GM21390 (cell line): ENCODE measurements at regions not wholly inside any gene's neighbourhood (a gene's known extent, or its start where the extent isn't known, plus 50 kb on each side); places are given as distances from the start of the nearest gene placed in this dataset.
A peak's percentile ranks its signal among the peaks of the same experiment; 100 is the strongest.

Source experiments
- ATAC-seq: cut with Tn5 transposase; IDR thresholded peaks from one replicate; pipeline ENCODE4 v1.9.1; 2021; ENCODE audit not compliant: unreplicated experiment

DNA sequence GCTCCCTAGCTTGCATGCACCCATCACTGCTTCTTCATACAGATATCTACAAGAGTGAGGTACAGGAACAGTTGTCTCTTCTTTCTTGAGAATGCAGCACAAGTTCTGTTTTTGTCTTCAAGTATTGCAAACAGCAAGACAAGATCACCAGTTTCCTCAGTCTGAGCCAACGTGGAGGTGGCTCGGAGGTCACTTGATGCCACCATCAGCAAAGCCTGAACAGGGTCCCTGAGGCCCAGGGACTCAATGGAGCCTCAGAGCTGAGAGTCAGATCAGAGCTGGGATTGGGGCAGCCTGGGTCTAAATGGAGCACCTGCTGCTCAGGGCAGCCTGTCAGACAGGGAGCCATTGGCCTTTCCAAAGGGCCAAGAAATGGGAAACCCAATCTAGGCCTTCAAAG is 290.7 kb upstream of the ID2 start:
- ATAC-seq, result no peak

DNA sequence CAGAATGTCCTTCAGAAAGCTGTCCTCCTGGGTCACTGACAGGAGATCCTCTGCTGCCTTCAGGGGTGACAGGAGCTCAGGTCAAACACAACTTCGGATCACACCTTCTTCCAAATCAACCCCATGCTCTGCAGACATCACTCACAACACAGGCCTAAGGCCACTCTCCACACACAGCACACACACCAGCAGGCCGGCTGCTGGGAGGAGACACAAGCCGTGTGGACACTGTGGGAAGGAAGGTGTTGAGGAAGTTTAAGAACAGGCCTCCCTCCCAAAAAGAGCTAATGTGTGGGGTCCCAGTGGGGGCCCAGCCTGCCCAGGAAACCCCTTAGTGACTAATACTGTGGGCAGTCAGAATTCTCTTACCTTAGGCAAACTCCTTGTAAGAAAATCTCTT is 290.3 kb upstream of the ID2 start:
- no peak for ATAC-seq

DNA sequence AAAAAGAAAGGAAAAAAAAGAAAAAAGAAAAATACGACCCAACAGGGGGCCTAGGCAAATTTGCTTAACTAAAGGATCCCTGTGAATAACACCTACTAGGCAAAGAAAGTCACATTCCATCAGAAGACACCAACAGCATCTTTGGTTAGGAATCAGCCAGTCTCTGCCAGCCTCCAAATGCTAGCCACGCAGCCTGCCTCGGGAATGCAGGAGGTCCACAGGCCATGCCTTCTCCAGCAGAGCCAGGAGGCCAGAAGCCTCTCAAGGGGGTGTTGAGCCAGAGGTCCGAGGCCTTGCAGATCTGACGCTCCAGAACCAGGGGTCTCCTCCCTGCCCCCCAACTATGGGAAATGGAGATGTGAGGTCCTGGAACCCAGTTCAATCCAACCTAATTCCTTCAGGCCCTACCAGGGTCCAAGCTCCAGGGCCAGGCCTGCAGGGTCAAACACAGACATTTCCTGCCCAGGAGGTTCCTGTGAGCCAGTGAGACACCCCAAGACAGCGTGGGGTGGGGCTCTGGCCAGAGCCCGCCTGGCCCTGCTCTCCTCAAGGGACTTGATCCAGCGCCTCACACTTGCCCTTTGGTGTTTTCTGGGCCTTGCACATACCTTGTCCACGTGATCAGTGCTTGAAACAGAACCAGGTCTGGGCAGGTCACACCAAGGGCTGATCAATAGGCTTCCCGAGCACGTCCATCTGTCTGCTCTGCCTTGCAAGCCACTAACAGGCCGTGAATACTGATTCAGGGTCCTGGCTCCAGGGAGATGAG is 289.6 kb upstream of the ID2 start:
- ATAC-seq, result no peak

DNA sequence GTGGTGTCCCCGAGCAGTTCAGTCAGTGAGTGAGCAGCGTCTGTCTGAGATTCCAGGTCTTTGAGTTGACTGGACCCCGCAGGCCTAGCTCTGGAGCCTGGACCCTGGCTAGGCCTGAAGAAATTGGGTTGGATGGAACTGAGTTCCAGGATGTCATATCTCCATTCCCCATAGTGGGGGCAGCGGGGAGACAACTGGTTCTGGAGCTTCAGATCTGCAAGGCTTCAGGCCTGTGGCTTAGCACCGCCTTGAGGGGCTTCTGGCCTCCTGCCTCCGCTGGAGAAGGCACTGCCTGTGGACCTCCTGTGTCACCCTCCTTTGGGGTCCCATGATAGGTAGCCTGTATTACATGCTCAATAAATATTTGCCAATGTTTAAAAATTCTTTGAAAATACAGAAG is 288.4 kb upstream of the ID2 start:
- ATAC-seq, result no peak

GRCh38 chr2:8394131-8394530 is 287.7 kb upstream of the ID2 start:
- no peak for ATAC-seq

DNA sequence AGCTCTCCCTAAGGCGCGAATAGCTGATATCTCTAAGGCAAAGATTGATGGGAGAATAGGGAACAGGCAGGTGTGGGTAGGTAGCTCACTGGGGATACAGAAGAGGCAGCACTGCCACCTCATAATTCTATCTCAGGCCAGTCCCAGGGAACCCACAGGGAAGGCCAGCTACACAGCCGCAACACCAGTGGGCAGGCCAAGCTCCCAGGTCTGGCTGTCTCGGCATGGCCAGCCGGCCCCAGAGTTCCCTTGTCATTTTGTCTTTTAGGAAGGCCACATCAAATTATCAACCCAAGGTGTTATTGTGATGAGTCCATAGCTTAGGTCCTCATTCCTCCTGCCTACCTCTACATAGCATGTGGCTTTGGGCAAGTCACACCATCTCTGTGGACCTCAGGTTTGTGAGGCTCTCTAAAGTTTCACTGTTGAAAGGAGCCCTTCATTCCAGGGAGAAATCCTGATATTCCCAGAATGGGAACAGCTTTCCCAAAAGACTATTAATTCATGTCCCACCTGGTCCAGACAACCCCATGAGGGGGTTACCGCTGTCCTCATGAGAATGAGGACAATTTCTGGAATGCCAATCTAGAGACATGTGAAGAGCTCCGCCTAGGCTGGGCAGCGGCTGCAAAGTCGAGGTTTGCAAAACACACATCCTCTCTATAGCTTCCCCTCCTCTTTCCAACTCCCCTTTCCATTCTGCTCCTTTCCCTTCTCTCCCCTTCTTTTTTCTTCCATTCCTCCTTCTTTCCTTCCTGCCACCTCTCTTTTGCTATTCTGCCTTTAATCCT is 287.1 kb upstream of the ID2 start:
- no peak for ATAC-seq

GRCh38 chr2:8395718-8396117 is 286.1 kb upstream of the ID2 start:
- ATAC-seq, result no peak

GRCh38 chr2:8398040-8398668 is 283.7 kb upstream of the ID2 start:
- ATAC-seq, result no peak

- ATAC-seq, result no peak
Observed at GRCh38 chr2:8399731-8400130, 282.1 kb upstream of the ID2 start.

- ATAC-seq, result no peak
Observed at GRCh38 chr2:8400196-8400595, 281.7 kb upstream of the ID2 start.

GRCh38 chr2:8402222-8402621 is 279.6 kb upstream of the ID2 start:
- no peak for ATAC-seq

DNA sequence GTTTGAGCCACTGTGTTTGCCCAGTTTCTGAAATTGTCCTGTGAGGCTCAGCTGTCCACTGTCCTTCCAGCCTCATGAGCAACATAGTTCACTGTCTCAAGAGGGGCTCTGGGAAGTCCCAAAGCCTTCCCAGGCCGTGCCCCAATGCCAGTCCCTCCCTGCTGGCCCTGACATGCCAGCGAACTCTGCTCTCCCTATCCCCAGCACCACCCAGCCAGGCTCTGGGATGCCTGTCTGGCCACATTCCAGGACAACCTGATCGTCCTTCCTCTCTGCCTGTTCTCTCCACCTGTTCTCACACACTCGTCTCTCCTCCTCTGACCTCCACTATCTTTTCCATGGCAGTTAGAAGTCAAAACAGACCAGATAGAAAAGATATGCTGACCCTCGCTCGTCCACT is 278.0 kb upstream of the ID2 start:
- ATAC-seq, result no peak

DNA sequence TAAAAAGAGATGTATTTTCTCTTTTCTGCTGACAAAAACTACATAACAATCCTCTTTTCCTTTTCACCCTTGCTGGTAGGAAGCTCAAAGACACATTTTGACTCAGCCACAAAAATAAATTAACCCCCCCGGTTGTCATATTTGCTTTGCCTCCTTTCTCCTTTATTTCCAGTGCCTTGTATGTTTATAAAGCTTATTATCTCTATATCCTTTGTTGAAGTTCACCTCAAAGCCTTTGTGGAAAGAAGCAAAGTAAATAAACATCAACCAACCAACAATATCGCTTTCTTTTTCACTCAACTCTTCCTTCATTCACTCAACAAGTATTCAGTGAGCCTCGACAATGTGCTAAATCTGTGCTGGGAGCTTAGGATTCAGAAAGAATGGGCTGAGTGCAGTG is 276.5 kb upstream of the ID2 start:
- no peak for ATAC-seq

DNA sequence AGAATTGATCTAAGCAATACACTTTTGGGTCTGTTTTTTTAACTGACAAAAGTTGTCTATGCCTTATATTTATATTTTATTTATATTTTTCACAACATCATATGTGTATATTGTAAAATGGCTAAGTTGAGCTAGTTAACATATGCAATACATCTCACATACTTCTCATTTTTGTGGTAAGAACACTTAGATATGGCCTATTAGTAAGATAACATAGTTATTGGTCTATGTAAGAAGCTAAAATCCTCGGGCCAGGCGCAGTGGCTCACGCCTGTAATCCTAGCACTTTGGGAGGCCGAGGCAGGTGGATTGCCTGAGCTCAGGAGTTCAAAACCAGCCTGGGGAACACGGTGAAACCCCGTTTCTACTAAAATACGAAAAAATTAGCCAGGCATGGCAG is 275.6 kb upstream of the ID2 start:
- no peak for ATAC-seq

DNA sequence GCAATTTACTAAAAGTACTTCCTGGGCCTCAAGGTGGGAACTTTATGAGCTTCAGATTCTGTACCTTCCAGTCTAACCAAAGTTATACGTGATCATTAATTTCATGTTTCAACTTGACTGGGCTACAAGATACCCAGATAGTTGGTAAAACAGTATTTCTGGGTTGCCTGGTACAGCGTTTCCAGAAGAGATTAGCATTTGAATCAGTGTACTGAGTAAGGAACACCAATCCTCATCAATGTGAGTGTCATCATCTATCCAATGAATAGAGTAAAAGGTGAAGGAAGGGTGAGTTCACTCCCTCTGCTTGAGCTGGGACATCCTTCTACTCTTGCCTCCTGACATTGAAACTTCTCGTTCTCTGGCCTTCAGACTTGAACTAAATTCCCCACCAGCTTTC is 274.5 kb upstream of the ID2 start:
- no peak for ATAC-seq

DNA sequence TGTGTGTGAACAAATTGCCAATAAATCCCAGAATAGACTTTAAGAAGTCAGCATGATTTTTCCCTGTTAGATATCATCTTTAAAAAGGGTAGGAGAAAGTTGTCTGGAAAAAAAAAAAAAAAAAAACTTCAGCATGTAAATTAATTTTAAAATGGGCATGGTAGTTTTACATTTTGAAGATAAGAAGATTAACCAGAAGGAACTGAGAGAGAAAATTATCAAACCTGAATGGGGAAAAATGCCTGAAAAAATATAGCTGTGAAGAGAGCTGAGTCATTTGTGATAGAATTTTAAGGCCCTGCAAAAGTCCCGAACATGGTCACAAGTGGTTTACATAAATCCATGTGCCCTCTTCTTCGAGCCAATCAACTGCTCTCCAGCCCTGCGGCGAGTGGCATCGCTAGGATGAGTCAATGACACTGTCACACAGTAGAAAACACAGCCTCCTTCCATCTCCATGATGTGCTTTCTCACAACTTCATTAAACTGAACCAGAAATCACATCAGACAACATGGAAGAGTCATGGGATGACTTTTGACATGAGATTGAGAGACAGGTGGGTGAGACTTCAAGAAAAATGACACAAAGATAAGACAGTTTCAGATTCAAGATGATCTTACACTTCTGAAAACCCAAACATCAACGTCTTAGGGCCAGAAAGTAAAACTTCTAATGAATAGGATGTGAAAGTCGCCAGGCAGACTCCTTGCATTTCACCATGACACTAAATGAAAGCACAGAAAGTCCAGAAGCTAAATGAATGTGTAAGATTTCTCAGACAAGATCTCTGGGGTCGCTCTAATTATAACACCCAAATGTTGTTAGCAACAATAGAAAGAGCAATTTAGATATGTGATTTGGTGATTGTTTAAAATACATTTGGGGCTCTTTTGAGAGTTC is 273.0 kb upstream of the ID2 start:
- ATAC-seq, result peak; percentile 90

DNA sequence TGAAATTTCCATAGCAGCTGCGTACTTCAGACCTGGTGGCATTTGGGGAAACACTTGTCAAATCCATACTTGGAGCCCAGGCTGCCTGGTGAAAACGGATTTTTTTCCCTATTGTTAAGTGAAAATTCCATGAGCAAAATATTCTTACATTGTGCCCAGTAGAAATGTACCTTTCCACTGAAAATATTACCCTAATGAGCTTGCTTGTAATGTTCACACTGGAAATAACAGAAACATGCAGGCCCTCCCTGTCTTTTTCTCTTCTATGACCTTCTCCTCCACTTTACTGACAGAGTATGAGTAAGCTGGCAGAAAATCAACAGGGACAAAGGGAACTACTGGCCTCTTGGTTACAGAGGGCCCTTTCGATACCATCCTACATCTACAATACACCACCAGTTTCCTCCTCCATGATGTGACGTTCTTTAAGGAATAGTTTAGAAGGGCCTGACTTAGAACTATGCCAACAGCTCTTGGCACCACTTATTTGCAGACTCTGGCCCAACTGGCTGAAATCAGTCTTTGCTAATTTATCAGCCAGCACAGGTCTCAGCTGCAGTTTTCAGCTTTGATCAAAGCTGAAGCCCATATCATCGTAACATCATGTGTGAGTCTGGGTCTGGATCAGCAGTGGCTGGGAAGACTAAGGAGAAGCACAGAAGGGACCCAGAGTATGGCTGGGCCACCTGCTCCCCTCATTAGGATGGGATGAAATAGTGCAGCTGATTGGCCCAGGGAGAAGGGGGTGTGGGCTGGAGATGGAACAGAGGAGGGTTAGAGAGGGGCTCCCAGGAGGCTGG is 272.2 kb upstream of the ID2 start:
- ATAC-seq, result no peak

- ATAC-seq, result no peak
Observed at GRCh38 chr2:8412082-8412481, 269.8 kb upstream of the ID2 start.

DNA sequence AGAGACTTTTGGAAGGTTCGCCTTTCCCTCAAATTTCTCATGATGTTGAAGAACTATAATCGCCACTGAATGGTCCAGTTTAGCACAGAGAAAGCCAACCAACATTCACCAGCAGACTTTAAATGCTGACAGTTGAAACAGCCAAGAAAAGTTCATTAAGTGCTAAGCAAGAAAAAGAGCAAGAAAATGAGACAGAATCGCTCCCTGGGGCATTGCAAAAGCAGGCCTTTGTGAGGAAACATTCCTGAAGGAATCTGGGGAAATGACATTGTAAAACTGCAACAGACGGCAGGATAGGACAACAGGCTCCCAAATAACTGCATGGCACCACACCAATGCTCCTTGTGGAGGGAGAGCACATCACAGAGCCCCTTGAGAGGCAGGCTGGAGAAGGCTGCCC is 269.3 kb upstream of the ID2 start:
- no peak for ATAC-seq

DNA sequence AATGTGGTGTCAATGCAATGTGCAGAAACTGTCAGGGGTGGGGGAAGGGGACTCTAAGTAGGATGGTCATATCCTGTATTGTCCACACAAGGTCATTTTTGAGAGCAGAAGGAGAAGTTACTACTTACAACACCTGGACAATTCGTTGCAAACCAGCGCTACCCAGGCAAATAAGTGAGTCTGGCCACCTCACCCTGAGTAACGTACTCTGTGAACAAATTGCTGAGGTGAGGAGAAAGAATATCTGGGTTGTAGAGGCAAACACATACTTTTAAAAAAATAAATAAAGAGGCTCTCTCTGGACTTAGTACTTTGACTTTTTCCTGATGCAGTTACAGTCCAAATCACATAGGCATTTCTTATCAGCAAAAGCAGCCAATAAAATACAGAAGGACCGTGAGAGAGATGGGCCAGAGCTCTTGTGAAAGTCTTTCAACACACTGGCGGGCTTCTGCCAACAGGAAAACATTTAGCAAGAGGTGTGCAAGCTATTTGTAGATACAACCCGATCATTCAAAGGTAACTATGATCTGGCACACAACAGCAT is 268.2 kb upstream of the ID2 start:
- ATAC-seq, result no peak
